ENCODE measurements at regions not wholly inside any gene's neighbourhood (a gene's known extent, or its start where the extent isn't known, plus 50 kb on each side); places are given as distances from the start of the nearest gene placed in this dataset.

DNA sequence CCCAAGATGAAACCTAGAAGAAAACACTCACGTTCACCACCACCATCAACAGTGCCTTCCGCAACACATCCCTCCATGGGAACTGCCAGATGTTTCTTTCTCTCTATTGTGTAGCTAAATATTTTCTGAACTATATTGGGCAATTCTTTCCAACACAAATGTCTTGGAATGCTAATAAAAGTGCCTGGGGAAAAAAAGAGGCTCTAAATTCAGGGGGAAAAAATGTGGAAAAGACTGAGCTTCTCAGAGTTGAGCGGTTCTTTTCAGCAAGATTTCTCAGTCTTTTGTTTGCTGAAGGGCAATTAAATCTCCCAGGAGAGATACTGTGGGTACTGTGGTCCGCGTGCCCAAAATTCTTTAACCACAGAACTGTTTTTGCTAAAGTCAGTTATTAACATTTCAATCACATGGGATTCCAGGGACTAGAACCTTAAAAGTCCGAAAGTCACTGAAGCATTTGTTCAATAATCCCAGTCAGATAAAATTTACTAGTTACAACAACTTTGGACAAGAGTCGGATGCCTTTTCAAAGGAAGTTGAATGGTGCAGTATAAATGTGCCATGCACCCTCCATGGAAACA, 51.9 kb upstream of the DHRSX start:
- no peaks in the 10 kb centered on the region for H3K9me3 ChIP-seq
- ChIA-PET CTCF (no interaction called here), POLR2A (no interaction called here)
- H3K9ac ChIP-seq = no peak overlapping the region
- no peaks in the 10 kb centered on the region for H3K4me1 ChIP-seq (ENCODE audit: control insufficient read depth in 1 of 2, insufficient read depth in 2 of 2, low read depth in 1 of 2, low read length in 1 of 2)
- H3F3A ChIP-seq (replicated peaks; ENCODE audit: insufficient read depth) = no peaks in the 10 kb centered on the region
- no peaks in the 10 kb centered on the region for H3K79me2 ChIP-seq (ENCODE audit: insufficient read depth)
- no peak for DNase-seq
- TF ChIP-seq TCF12 (IDR thresholded peaks at IDR 0.05) (no peak), USF1 (IDR thresholded peaks at IDR 0.05; ENCODE audit: borderline replicate concordance, low read depth) (no peak), FOXJ3 (CRISPR knock-in tag; IDR thresholded peaks at IDR 0.05) (no peak), TEAD4 (IDR thresholded peaks at IDR 0.05; ENCODE audit: borderline replicate concordance, insufficient read depth) (no peak), PBX3 (IDR thresholded peaks at IDR 0.05) (no peak)
- TF ChIP-seq, protein P1, sequence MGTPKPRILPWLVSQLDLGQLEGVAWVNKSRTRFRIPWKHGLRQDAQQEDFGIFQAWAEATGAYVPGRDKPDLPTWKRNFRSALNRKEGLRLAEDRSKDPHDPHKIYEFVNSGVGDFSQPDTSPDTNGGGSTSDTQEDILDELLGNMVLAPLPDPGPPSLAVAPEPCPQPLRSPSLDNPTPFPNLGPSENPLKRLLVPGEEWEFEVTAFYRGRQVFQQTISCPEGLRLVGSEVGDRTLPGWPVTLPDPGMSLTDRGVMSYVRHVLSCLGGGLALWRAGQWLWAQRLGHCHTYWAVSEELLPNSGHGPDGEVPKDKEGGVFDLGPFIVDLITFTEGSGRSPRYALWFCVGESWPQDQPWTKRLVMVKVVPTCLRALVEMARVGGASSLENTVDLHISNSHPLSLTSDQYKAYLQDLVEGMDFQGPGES (IDR thresholded peaks at IDR 0.05; ENCODE audit: low read depth, low read length) = no peak
- TF ChIP-seq, protein P2, sequence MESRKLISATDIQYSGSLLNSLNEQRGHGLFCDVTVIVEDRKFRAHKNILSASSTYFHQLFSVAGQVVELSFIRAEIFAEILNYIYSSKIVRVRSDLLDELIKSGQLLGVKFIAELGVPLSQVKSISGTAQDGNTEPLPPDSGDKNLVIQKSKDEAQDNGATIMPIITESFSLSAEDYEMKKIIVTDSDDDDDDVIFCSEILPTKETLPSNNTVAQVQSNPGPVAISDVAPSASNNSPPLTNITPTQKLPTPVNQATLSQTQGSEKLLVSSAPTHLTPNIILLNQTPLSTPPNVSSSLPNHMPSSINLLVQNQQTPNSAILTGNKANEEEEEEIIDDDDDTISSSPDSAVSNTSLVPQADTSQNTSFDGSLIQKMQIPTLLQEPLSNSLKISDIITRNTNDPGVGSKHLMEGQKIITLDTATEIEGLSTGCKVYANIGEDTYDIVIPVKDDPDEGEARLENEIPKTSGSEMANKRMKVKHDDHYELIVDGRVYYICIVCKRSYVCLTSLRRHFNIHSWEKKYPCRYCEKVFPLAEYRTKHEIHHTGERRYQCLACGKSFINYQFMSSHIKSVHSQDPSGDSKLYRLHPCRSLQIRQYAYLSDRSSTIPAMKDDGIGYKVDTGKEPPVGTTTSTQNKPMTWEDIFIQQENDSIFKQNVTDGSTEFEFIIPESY (IDR thresholded peaks at IDR 0.05; ENCODE audit: borderline replicate concordance, low read depth) = no peak
- H3K27ac ChIP-seq (ENCODE audit: low read depth in 2 of 2, low read length in 1 of 2) = no peak overlapping the region
- H2AFZ ChIP-seq (ENCODE audit: low read depth) = no peak overlapping the region
- WGBS (ENCODE audit: low lambda C conversion rate) = 17% methylated on average over 7 of the region's 7 CpGs
- peaks cover 83% of the 10 kb centered on the region for H3K27me3 ChIP-seq (ENCODE audit: insufficient read depth)
- H3K9me2 ChIP-seq = no peaks in the 10 kb centered on the region
- H3K4me3 ChIP-seq (ENCODE audit: low read depth in 2 of 2, low read length in 1 of 2) = no peak overlapping the region
- H3K4me2 ChIP-seq = no peak overlapping the region
- H3K36me3 ChIP-seq (replicated peaks in 1 of 2; ENCODE audit: control insufficient read depth in 1 of 2, insufficient read depth in 2 of 2, low read length in 1 of 2) = no peaks in the 10 kb centered on the region
- no peaks in the 10 kb centered on the region for H4K20me1 ChIP-seq (ENCODE audit: insufficient read depth)

- H2AFZ ChIP-seq (ENCODE audit: low read depth) = no peak overlapping the region
- H3K9ac ChIP-seq = no peak overlapping the region
- no peak overlapping the region for H3K27ac ChIP-seq (ENCODE audit: low read depth in 2 of 2, low read length in 1 of 2)
- POLR2A ChIA-PET = no interaction called here
- CTCF ChIA-PET = no interaction called here
- H3F3A ChIP-seq (replicated peaks; ENCODE audit: insufficient read depth) = no peaks in the 10 kb centered on the region
- H4K20me1 ChIP-seq (ENCODE audit: insufficient read depth) = no peaks in the 10 kb centered on the region
- WGBS (ENCODE audit: low lambda C conversion rate) = 16% methylated on average over 9 of the region's 9 CpGs
- H3K4me1 ChIP-seq (ENCODE audit: control insufficient read depth in 1 of 2, insufficient read depth in 2 of 2, low read depth in 1 of 2, low read length in 1 of 2) = no peaks in the 10 kb centered on the region
- H3K79me2 ChIP-seq (ENCODE audit: insufficient read depth) = no peaks in the 10 kb centered on the region
- no peak overlapping the region for H3K4me3 ChIP-seq (ENCODE audit: low read depth in 2 of 2, low read length in 1 of 2)
- peaks cover 67% of the 10 kb centered on the region for H3K27me3 ChIP-seq (ENCODE audit: insufficient read depth)
- H3K9me3 ChIP-seq = no peaks in the 10 kb centered on the region
- no peaks in the 10 kb centered on the region for H3K36me3 ChIP-seq (replicated peaks in 1 of 2; ENCODE audit: control insufficient read depth in 1 of 2, insufficient read depth in 2 of 2, low read length in 1 of 2)
- no peak for DNase-seq
- no peak overlapping the region for H3K4me2 ChIP-seq
- H3K9me2 ChIP-seq = no peaks in the 10 kb centered on the region
- no peak for TF ChIP-seq SIN3A (IDR thresholded peaks at IDR 0.05; ENCODE audit: borderline replicate concordance, low read depth, low read length)
- no peak for TF ChIP-seq NRF1 (IDR thresholded peaks at IDR 0.05; ENCODE audit: low read depth, low read length)
- TF ChIP-seq YY1 (IDR thresholded peaks at IDR 0.05; ENCODE audit: low read depth) = no peak
- TF ChIP-seq ELF1 (IDR thresholded peaks at IDR 0.05) = no peak
- TF ChIP-seq FOXM1 (IDR thresholded peaks at IDR 0.05; ENCODE audit: low read depth) = no peak
- TF ChIP-seq EZH2phosphoT487 (IDR thresholded peaks at IDR 0.05; ENCODE audit: borderline replicate concordance, low read depth) = no peak
- no peak for TF ChIP-seq GATA2 (CRISPR knock-in tag; IDR thresholded peaks at IDR 0.05)
- TF ChIP-seq SMC3 (IDR thresholded peaks at IDR 0.05; ENCODE audit: low read depth, low read length) = no peak
- TF ChIP-seq REST (IDR thresholded peaks at IDR 0.05; ENCODE audit: low read depth, low read length) = no peak
- no peak for TF ChIP-seq EP300 (IDR thresholded peaks at IDR 0.05; ENCODE audit: borderline replicate concordance in 1 of 2, low read depth in 1 of 2, low read length in 1 of 2)
- no peak for TF ChIP-seq USF1 (IDR thresholded peaks at IDR 0.05; ENCODE audit: borderline replicate concordance, low read depth)
Measured at GRCh38 chrX:2550328-2551020, 49.7 kb upstream of the DHRSX start.
